NB4 (cell line): ENCODE measurements at regions not wholly inside any gene's neighbourhood (a gene's known extent, or its start where the extent isn't known, plus 50 kb on each side); places are given as distances from the start of the nearest gene placed in this dataset.
A peak's percentile ranks its signal among the peaks of the same experiment; 100 is the strongest.

Source experiments
- DNase-seq: peaks from one replicate; pipeline ENCODE4 v3.0.0; 2010; ENCODE audit warnings: low read depth
- H3K4me3 ChIP-seq: one replicate; pipeline ENCODE4 v1.5.1; 2011; ENCODE audit warnings: mild to moderate bottlenecking, low read depth, low read length, moderate library complexity
- CTCF ChIP-seq: IDR thresholded peaks from one replicate; pipeline ENCODE4 v1.5.1; 2012; ENCODE audit warnings: low read depth, low read length
- MYC ChIP-seq: IDR thresholded peaks from 2 replicates; pipeline ENCODE4 v1.6.1; 2011; ENCODE audit warnings: low read depth, low read length
- POLR2A ChIP-seq: IDR thresholded peaks from 2 replicates; pipeline ENCODE4 v1.6.1; 2011; ENCODE audit warnings: mild to moderate bottlenecking; ENCODE audit not compliant: insufficient read length; ENCODE audit errors: extremely low read depth
- TF ChIP-seq, protein P1 (sequence below): IDR thresholded peaks from 2 replicates; pipeline ENCODE4 v1.6.1; 2011; ENCODE audit warnings: low read depth, low read length

GRCh38 chr16:85534536-85535351 is 78.4 kb upstream of the GSE1 start:
- TF ChIP-seq, protein P1, sequence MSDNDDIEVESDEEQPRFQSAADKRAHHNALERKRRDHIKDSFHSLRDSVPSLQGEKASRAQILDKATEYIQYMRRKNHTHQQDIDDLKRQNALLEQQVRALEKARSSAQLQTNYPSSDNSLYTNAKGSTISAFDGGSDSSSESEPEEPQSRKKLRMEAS, result no peak
- no peak for TF ChIP-seq MYC
- no peak for TF ChIP-seq CTCF
- TF ChIP-seq POLR2A, result no peak
- H3K4me3 ChIP-seq, result no peak overlapping the region
- DNase-seq, result no peak

DNA sequence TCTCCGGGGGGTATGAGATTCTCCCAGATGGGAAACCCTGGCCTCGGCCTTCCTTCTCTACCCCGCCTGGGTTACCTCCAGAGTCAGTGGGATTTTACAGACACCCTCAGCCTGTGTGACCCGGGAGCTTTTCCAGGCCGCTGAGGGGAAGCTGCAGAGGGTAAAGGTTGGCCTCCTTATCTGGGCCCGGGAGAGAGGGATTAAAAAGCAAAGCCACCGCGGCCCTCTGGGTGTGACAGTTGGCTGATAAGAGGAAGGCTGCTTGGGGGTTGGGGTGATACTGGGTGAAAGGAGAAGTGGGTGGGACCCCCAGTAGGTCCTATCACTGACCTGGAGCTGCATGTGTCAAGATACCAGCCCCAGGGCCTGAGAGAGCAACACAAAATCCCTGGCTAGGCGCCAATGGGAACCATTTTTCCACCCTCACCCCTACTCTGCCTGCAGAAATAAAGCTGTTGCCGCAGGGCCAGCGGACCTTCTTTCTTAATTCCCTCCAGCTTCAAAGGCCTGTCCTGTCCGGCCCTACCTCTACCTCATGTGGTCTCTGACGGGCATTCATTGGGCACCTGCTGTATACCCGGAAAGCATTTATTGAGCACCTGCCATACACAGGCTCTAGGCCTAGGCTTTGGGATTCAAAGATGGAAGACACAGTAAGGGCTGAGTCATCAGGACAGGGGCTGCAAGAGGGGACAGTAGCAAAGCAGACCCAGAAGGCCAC is 77.6 kb upstream of the GSE1 start:
- TF ChIP-seq MYC (peak; percentile 7; the same call in 1 of the 2 replicates), POLR2A (no peak)
- no peak overlapping the region for H3K4me3 ChIP-seq
- DNase-seq, result peak; percentile 89

DNA sequence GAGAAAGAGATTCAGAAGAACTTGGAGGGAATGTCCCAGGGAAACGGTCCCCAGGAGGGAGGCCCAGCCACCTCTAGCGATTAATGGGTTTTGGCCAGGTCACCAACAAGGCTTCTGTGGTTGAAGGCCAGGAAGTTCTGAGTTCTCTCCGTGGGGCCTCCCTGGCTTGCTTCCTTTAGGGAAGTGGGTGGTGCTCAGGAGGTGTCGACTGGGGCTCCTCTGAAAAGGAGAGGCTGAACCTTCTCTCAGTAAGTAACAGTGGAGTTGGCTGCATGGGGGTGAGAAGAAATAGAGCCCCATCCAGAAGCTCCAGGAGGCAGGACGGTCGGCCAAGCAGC is 77.1 kb upstream of the GSE1 start:
- H3K4me3 ChIP-seq, result no peak overlapping the region
- DNase-seq, result peak; percentile 79
- no peak for TF ChIP-seq CTCF
- TF ChIP-seq, protein P1, result no peak
- no peak for TF ChIP-seq POLR2A
- no peak for TF ChIP-seq MYC

DNA sequence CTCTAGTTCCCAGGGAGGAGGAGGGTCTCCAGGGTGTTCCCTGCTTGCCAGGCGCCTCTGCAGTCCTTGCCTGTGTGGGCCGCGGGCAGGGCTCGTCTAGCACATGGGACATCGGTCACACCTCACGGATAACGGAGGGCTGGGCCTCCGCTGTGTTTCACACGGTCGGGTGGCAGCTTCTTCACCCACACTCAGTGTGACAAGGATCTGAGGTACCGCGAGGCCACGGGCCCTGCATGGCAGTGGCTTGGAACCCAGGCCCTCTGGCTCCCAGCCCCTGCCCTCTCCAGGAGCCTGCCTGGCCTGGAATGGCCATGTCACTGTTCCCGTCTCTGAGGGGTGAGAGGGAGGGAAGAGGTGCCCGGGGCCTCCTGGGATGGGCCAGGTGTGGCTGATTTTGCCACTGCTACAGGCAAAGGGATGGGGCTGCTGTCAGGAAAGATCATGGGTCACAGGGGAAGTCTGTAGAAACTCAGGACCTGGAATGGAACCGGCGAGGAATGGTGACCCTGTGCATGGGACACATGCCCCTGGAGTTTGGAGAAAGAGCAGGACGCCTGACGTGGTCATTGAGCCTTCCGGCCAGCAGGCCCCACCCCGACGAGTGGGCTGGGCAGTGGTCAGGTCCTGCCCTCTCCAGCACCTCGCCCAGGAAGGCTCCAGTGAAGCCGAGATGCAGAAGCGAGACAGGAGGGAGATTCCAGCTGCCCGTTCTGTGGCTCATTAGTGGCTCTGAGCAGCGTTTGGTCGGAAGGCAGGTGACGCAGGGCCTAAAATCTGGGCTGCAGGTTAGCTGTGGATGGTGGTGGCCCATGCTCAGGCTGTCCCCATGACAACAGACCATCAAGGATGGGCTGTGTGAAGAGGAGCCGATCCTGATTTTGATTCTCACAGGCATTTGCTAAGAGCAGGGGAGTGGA is 76.5 kb upstream of the GSE1 start:
- H3K4me3 ChIP-seq, result no peak overlapping the region
- TF ChIP-seq, protein P1, result no peak
- TF ChIP-seq MYC, result no peak
- TF ChIP-seq CTCF, result no peak
- no peak for TF ChIP-seq POLR2A
- DNase-seq, result no peak

DNA sequence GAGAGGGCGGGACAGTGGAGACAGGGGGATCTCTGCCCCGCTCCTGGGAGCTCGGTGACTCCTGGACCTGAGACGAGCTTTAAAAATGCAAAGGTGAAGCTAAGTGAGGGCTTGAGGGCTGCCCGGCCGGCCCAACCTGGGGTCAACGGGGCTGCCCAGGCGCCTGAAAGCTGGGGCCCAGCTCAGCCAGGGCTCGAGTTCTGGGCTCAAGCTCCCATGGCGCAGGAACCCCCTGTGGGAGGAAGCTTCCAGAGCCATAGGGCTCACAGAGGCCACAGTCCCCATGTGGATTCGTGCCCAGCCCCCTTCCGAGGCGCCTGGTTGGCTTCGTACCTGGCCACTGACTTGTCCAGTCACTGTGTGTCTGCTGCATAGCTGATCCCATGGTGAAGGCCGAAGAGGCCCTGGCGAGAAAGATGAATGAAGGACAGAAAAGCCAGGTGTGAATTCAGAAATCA is 75.8 kb upstream of the GSE1 start:
- no peak for DNase-seq
- TF ChIP-seq POLR2A (no peak), CTCF (no peak), MYC (no peak)
- TF ChIP-seq, protein P1, result no peak
- no peak overlapping the region for H3K4me3 ChIP-seq
